DMS 273 (cell line): ENCODE measurements at regions not wholly inside any gene's neighbourhood (a gene's known extent, or its start where the extent isn't known, plus 50 kb on each side); places are given as distances from the start of the nearest gene placed in this dataset.
"Not testable (repeated sequence)": the region's sequence is repeated elsewhere in the genome, so short reads cannot be mapped to it uniquely, and the experiment has no call there.

Experiments used
- DNase-seq: peaks from one replicate; lab custom pipeline; 2025; ENCODE audit not compliant: unreplicated experiment; lab: John Stamatoyannopoulos, UW

- no peak for DNase-seq
These were observed 102.9 kb upstream of the ETV1 start for GRCh38 chr7:14092331-14092730.

- DNase-seq: peak; percentile 9
These were observed 96.4 kb upstream of the ETV1 start for GRCh38 chr7:14085901-14086300.

- no peak for DNase-seq
These were observed 94.3 kb upstream of the ETV1 start for GRCh38 chr7:14083761-14084160.

GRCh38 chr7:14073988-14074387 is 84.5 kb upstream of the ETV1 start:
- DNase-seq: no peak

- DNase-seq: no peak
These were observed 84.1 kb upstream of the ETV1 start for GRCh38 chr7:14073543-14073942.

GRCh38 chr7:14071045-14071444 is 81.6 kb upstream of the ETV1 start:
- DNase-seq: no peak

- no peak for DNase-seq
These were observed 80.5 kb upstream of the ETV1 start for GRCh38 chr7:14069961-14070360.

GRCh38 chr7:14066783-14067182 is 77.3 kb upstream of the ETV1 start:
- not testable (repeated sequence) for DNase-seq

- no peak for DNase-seq
These were observed 75.8 kb upstream of the ETV1 start for GRCh38 chr7:14065286-14065685.

- DNase-seq: no peak
These were observed 66.3 kb upstream of the ETV1 start for GRCh38 chr7:14055813-14056212.

GRCh38 chr7:14054125-14054524 is 64.7 kb upstream of the ETV1 start:
- DNase-seq: no peak

- peak; percentile 9 for DNase-seq
These were observed 59.4 kb upstream of the ETV1 start for GRCh38 chr7:14048889-14049288.

GRCh38 chr7:14047709-14048399 is 58.4 kb upstream of the ETV1 start:
- no peak for DNase-seq

- no peak for DNase-seq
These were observed 56.2 kb upstream of the ETV1 start for GRCh38 chr7:14045651-14046050.

- no peak for DNase-seq
These were observed 51.1 kb upstream of the ETV1 start for GRCh38 chr7:14040528-14040927.
